ENCODE measurements at regions not wholly inside any gene's neighbourhood (a gene's known extent, or its start where the extent isn't known, plus 50 kb on each side); places are given as distances from the start of the nearest gene placed in this dataset.

- no peaks in the 10 kb centered on the region for H3K27me3 ChIP-seq (ENCODE audit: control insufficient read depth in 3 of 3, insufficient read depth in 3 of 3, low read length in 3 of 3)
- WGBS, 3 donors, result 17 to 41% (median 22%) methylated on average over 4 of the region's 4 CpGs
- no peak for DNase-seq
- no peak overlapping the region for H3K4me3 ChIP-seq (ENCODE audit: low read depth in 1 of 3, low read length in 3 of 3)
- H3K36me3 ChIP-seq (ENCODE audit: control insufficient read depth in 3 of 3, insufficient read depth in 2 of 3, low read depth in 1 of 3, low read length in 3 of 3), result no peaks in the 10 kb centered on the region
- no peaks in the 10 kb centered on the region for H3K4me1 ChIP-seq (ENCODE audit: control insufficient read depth in 3 of 3, insufficient read depth in 2 of 3, low read depth in 1 of 3, low read length in 2 of 3)
- H3K9me3 ChIP-seq (ENCODE audit: control insufficient read depth in 2 of 2, insufficient read depth in 1 of 2, low read depth in 1 of 2, low read length in 1 of 2), result peaks cover 0 to 19% of the 10 kb centered on the region in 2 donors
- no peak overlapping the region for H3K27ac ChIP-seq (ENCODE audit: low read depth in 1 of 3, low read length in 2 of 3)
- no peak for FAIRE-seq
Measured at GRCh38 chr6:74969591-74970267, 236.1 kb downstream of the COL12A1 start.

DNA sequence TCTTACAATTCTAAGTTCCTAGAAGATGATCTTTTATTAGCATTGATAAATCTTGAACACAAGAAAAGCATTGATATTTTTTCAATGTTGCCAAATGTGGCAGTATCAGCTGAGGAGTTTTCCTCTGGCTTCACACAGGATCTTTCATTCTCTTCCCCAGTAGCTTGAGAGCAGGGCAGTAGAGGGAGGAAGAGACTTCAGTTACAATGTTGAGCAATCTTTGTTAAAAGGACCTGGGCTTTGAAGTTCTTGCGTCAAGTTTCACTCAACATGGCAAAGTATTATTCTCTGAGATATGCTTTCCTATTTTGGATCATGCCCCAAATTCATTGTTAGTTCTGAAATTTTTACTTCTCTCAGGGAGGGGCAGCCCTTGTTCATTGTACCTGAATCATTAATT lies 238.0 kb downstream of the COL12A1 start:
- no peaks in the 10 kb centered on the region for H3K4me1 ChIP-seq (ENCODE audit: control insufficient read depth in 3 of 3, insufficient read depth in 2 of 3, low read depth in 1 of 3, low read length in 2 of 3)
- H3K9me3 ChIP-seq (ENCODE audit: control insufficient read depth in 2 of 2, insufficient read depth in 1 of 2, low read depth in 1 of 2, low read length in 1 of 2), result peaks cover 0 to 16% of the 10 kb centered on the region in 2 donors
- H3K36me3 ChIP-seq (ENCODE audit: control insufficient read depth in 3 of 3, insufficient read depth in 2 of 3, low read depth in 1 of 3, low read length in 3 of 3), result no peaks in the 10 kb centered on the region
- 78 to 89% (median 87%) methylated on average over 1 of the region's 1 CpG for WGBS, 3 donors
- no peak overlapping the region for H3K27ac ChIP-seq (ENCODE audit: low read depth in 1 of 3, low read length in 2 of 3)
- FAIRE-seq (no peak), DNase-seq (no peak)
- no peak overlapping the region for H3K4me3 ChIP-seq (ENCODE audit: low read depth in 1 of 3, low read length in 3 of 3)
- no peaks in the 10 kb centered on the region for H3K27me3 ChIP-seq (ENCODE audit: control insufficient read depth in 3 of 3, insufficient read depth in 3 of 3, low read length in 3 of 3)

DNA sequence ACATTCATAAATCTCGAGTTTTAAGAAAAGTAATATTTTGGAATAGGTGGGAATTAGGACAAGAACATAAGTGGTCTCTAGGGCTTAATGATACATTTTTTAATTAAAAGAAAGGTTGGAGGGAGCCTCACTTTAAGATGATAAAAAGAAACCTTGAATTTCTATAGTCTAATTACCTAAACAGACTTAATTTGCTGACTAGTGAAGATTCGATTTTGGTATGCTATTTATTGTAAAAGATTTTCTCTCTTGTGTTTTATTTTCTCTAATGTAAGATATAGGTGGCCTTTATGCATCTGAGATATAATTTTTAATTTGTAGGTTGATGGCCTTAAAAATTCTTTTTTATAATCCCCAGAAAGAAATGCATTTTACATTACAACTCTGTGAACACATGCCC lies 239.1 kb downstream of the COL12A1 start:
- Histone ChIP-seq H3K27me3 (ENCODE audit: control insufficient read depth in 3 of 3, insufficient read depth in 3 of 3, low read length in 3 of 3) (no peaks in the 10 kb centered on the region), H3K27ac (ENCODE audit: low read depth in 1 of 3, low read length in 2 of 3) (no peak overlapping the region), H3K4me1 (ENCODE audit: control insufficient read depth in 3 of 3, insufficient read depth in 2 of 3, low read depth in 1 of 3, low read length in 2 of 3) (no peaks in the 10 kb centered on the region), H3K9me3 (ENCODE audit: control insufficient read depth in 2 of 2, insufficient read depth in 1 of 2, low read depth in 1 of 2, low read length in 1 of 2) (peaks cover 0 to 16% of the 10 kb centered on the region in 2 donors), H3K36me3 (ENCODE audit: control insufficient read depth in 3 of 3, insufficient read depth in 2 of 3, low read depth in 1 of 3, low read length in 3 of 3) (no peaks in the 10 kb centered on the region), H3K4me3 (ENCODE audit: low read depth in 1 of 3, low read length in 3 of 3) (no peak overlapping the region)
- DNase-seq (no peak), FAIRE-seq (no peak)
- WGBS, 3 donors, result 77 to 86% (median 86%) methylated on average over 2 of the region's 2 CpGs

DNA sequence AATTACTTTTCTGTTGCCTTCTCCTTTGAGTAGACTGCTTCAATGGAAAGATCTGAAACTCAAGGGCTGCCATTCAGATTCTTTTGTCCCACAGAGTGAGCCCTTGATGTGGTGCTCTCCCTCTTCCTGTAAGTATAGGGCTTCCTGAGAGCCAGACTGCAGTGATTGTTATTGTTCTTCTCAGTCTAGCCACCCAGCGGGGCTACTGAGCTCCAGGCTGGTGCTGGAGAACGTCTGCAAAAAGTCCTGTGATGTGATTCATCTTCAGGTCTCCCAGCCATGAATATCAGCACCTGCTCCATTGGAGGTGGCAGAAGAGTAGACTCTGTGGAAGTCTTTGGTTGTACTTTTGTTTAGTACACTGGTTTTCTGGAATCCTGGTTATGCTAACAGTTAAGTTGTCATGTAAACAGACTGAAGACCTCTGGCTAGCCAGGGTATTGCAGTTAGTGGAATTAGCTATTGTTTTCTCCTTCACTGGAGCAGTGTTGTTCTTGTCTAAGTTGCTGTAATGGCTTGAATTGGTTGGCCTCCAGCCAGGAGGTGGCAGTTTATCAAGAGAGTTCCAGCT lies 240.9 kb downstream of the COL12A1 start:
- no peak for DNase-seq
- H3K27ac ChIP-seq (ENCODE audit: low read depth in 1 of 3, low read length in 2 of 3), result no peak overlapping the region
- 46 to 61% (median 57%) methylated on average over 2 of the region's 2 CpGs for WGBS, 3 donors
- no peak overlapping the region for H3K4me3 ChIP-seq (ENCODE audit: low read depth in 1 of 3, low read length in 3 of 3)
- H3K4me1 ChIP-seq (ENCODE audit: control insufficient read depth in 3 of 3, insufficient read depth in 2 of 3, low read depth in 1 of 3, low read length in 2 of 3), result no peaks in the 10 kb centered on the region
- no peak for FAIRE-seq
- no peaks in the 10 kb centered on the region for H3K36me3 ChIP-seq (ENCODE audit: control insufficient read depth in 3 of 3, insufficient read depth in 2 of 3, low read depth in 1 of 3, low read length in 3 of 3)
- H3K9me3 ChIP-seq (ENCODE audit: control insufficient read depth in 2 of 2, insufficient read depth in 1 of 2, low read depth in 1 of 2, low read length in 1 of 2), result peaks cover 0 to 16% of the 10 kb centered on the region in 2 donors
- H3K27me3 ChIP-seq (ENCODE audit: control insufficient read depth in 3 of 3, insufficient read depth in 3 of 3, low read length in 3 of 3), result no peaks in the 10 kb centered on the region

- H3K9me3 ChIP-seq (ENCODE audit: control insufficient read depth in 2 of 2, insufficient read depth in 1 of 2, low read depth in 1 of 2, low read length in 1 of 2), result no peaks in the 10 kb centered on the region
- DNase-seq (no peak), FAIRE-seq (no peak)
- no peaks in the 10 kb centered on the region for H3K36me3 ChIP-seq (ENCODE audit: control insufficient read depth in 3 of 3, insufficient read depth in 2 of 3, low read depth in 1 of 3, low read length in 3 of 3)
- no peaks in the 10 kb centered on the region for H3K27me3 ChIP-seq (ENCODE audit: control insufficient read depth in 3 of 3, insufficient read depth in 3 of 3, low read length in 3 of 3)
- H3K4me1 ChIP-seq (ENCODE audit: control insufficient read depth in 3 of 3, insufficient read depth in 2 of 3, low read depth in 1 of 3, low read length in 2 of 3), result no peaks in the 10 kb centered on the region
- H3K27ac ChIP-seq (ENCODE audit: low read depth in 1 of 3, low read length in 2 of 3), result no peak overlapping the region
- H3K4me3 ChIP-seq (ENCODE audit: low read depth in 1 of 3, low read length in 3 of 3), result no peak overlapping the region
- 76 to 84% (median 81%) methylated on average over 8 of the region's 8 CpGs for WGBS, 3 donors
Measured at GRCh38 chr6:74956559-74957428, 249.1 kb downstream of the COL12A1 start.

DNA sequence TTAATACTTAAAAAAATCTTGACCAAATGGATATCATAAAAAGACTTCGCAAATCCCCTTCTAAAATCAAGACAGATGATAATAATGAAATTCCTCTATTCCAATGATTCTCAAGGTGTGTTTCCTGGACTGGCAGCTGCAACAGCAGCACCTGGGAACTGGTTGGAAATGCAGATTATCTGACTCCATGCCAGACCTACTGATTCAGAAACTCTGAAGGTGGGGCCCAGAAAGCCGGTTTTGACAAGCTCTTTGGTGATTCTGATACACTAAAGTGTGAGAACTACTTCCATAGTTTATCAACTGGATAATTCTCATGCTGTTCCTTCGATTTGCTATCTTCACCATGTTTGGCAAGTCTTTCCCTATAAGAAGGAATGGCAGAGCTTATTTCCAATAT lies 252.1 kb downstream of the COL12A1 start:
- FAIRE-seq (no peak), DNase-seq (no peak)
- H3K27me3 ChIP-seq (ENCODE audit: control insufficient read depth in 3 of 3, insufficient read depth in 3 of 3, low read length in 3 of 3), result no peaks in the 10 kb centered on the region
- no peaks in the 10 kb centered on the region for H3K36me3 ChIP-seq (ENCODE audit: control insufficient read depth in 3 of 3, insufficient read depth in 2 of 3, low read depth in 1 of 3, low read length in 3 of 3)
- no peaks in the 10 kb centered on the region for H3K4me1 ChIP-seq (ENCODE audit: control insufficient read depth in 3 of 3, insufficient read depth in 2 of 3, low read depth in 1 of 3, low read length in 2 of 3)
- no peak overlapping the region for H3K27ac ChIP-seq (ENCODE audit: low read depth in 1 of 3, low read length in 2 of 3)
- H3K9me3 ChIP-seq (ENCODE audit: control insufficient read depth in 2 of 2, insufficient read depth in 1 of 2, low read depth in 1 of 2, low read length in 1 of 2), result no peaks in the 10 kb centered on the region
- no peak overlapping the region for H3K4me3 ChIP-seq (ENCODE audit: low read depth in 1 of 3, low read length in 3 of 3)
- 61 to 83% (median 68%) methylated on average over 3 of the region's 3 CpGs for WGBS, 3 donors

GRCh38 chr6:74946961-74947360 lies 258.9 kb downstream of the COL12A1 start:
- H3K36me3 ChIP-seq (ENCODE audit: control insufficient read depth in 3 of 3, insufficient read depth in 2 of 3, low read depth in 1 of 3, low read length in 3 of 3), result no peaks in the 10 kb centered on the region
- no peaks in the 10 kb centered on the region for H3K27me3 ChIP-seq (ENCODE audit: control insufficient read depth in 3 of 3, insufficient read depth in 3 of 3, low read length in 3 of 3)
- no peak overlapping the region for H3K4me3 ChIP-seq (ENCODE audit: low read depth in 1 of 3, low read length in 3 of 3)
- no peak overlapping the region for H3K27ac ChIP-seq (ENCODE audit: low read depth in 1 of 3, low read length in 2 of 3)
- FAIRE-seq (no peak), DNase-seq (no peak)
- 80 to 83% (median 82%) methylated on average over 2 of the region's 2 CpGs for WGBS, 3 donors
- H3K9me3 ChIP-seq (ENCODE audit: control insufficient read depth in 2 of 2, insufficient read depth in 1 of 2, low read depth in 1 of 2, low read length in 1 of 2), result no peaks in the 10 kb centered on the region
- no peaks in the 10 kb centered on the region for H3K4me1 ChIP-seq (ENCODE audit: control insufficient read depth in 3 of 3, insufficient read depth in 2 of 3, low read depth in 1 of 3, low read length in 2 of 3)

GRCh38 chr6:74942130-74942529 lies 263.7 kb downstream of the COL12A1 start:
- Histone ChIP-seq H3K4me3 (ENCODE audit: low read depth in 1 of 3, low read length in 3 of 3) (no peak overlapping the region), H3K36me3 (ENCODE audit: control insufficient read depth in 3 of 3, insufficient read depth in 2 of 3, low read depth in 1 of 3, low read length in 3 of 3) (no peaks in the 10 kb centered on the region), H3K27me3 (ENCODE audit: control insufficient read depth in 3 of 3, insufficient read depth in 3 of 3, low read length in 3 of 3) (no peaks in the 10 kb centered on the region), H3K27ac (ENCODE audit: low read depth in 1 of 3, low read length in 2 of 3) (no peak overlapping the region), H3K4me1 (ENCODE audit: control insufficient read depth in 3 of 3, insufficient read depth in 2 of 3, low read depth in 1 of 3, low read length in 2 of 3) (no peaks in the 10 kb centered on the region), H3K9me3 (ENCODE audit: control insufficient read depth in 2 of 2, insufficient read depth in 1 of 2, low read depth in 1 of 2, low read length in 1 of 2) (no peaks in the 10 kb centered on the region)
- FAIRE-seq, result no peak
- 51 to 61% (median 59%) methylated on average over 3 of the region's 3 CpGs for WGBS, 3 donors
- DNase-seq, result no peak

All from small intestine (tissue), 7 donors.